Rectal smooth muscle tissue (tissue), 1 donor: ENCODE measurements at regions not wholly inside any gene's neighbourhood (a gene's known extent, or its start where the extent isn't known, plus 50 kb on each side); places are given as distances from the start of the nearest gene placed in this dataset.

Source experiments
- H3K27ac ChIP-seq: one replicate; pipeline ENCODE4 v1.7.0; 2013; ENCODE audit warnings: low read depth, low read length, inconsistent platforms
- H3K27me3 ChIP-seq: one replicate; pipeline ENCODE4 v1.7.0; 2013; ENCODE audit warnings: low read length; ENCODE audit not compliant: control insufficient read depth, insufficient read depth
- H3K36me3 ChIP-seq: one replicate; pipeline ENCODE4 v1.7.0; 2013; ENCODE audit warnings: low read length; ENCODE audit not compliant: control insufficient read depth, insufficient read depth
- H3K4me1 ChIP-seq: one replicate; pipeline ENCODE4 v1.7.0; 2013; ENCODE audit warnings: low read length; ENCODE audit not compliant: control insufficient read depth, insufficient read depth
- H3K4me3 ChIP-seq: one replicate; pipeline ENCODE4 v1.7.0; 2013; ENCODE audit warnings: low read length
- H3K9ac ChIP-seq: one replicate; pipeline ENCODE4 v1.7.0; 2013; ENCODE audit warnings: low read length

GRCh38 chr16:63943566-63943965 lies 1178.3 kb downstream of the CDH11 start:
- no peak overlapping the region for H3K27ac ChIP-seq
- no peaks in the 10 kb centered on the region for H3K4me1 ChIP-seq
- H3K27me3 ChIP-seq = no peaks in the 10 kb centered on the region
- no peaks in the 10 kb centered on the region for H3K36me3 ChIP-seq
- no peak overlapping the region for H3K4me3 ChIP-seq
- H3K9ac ChIP-seq = no peak overlapping the region

- H3K9ac ChIP-seq = no peak overlapping the region
- no peak overlapping the region for H3K27ac ChIP-seq
- no peaks in the 10 kb centered on the region for H3K36me3 ChIP-seq
- H3K4me1 ChIP-seq = no peaks in the 10 kb centered on the region
- H3K27me3 ChIP-seq = no peaks in the 10 kb centered on the region
- H3K4me3 ChIP-seq = no peak overlapping the region
Measured at GRCh38 chr16:63938661-63939060, 1183.2 kb downstream of the CDH11 start.

- no peaks in the 10 kb centered on the region for H3K27me3 ChIP-seq
- H3K4me3 ChIP-seq = no peak overlapping the region
- H3K27ac ChIP-seq = no peak overlapping the region
- H3K4me1 ChIP-seq = no peaks in the 10 kb centered on the region
- no peak overlapping the region for H3K9ac ChIP-seq
- no peaks in the 10 kb centered on the region for H3K36me3 ChIP-seq
Measured at GRCh38 chr16:63933841-63934240, 1188.0 kb downstream of the CDH11 start.

GRCh38 chr16:63928421-63928820 lies 1193.4 kb downstream of the CDH11 start:
- Histone ChIP-seq H3K9ac (no peak overlapping the region), H3K27ac (no peak overlapping the region), H3K36me3 (no peaks in the 10 kb centered on the region), H3K4me3 (no peak overlapping the region), H3K27me3 (no peaks in the 10 kb centered on the region), H3K4me1 (no peaks in the 10 kb centered on the region)

GRCh38 chr16:63925221-63925620 lies 1196.6 kb downstream of the CDH11 start:
- no peak overlapping the region for H3K9ac ChIP-seq
- H3K4me1 ChIP-seq = no peaks in the 10 kb centered on the region
- no peak overlapping the region for H3K27ac ChIP-seq
- no peaks in the 10 kb centered on the region for H3K27me3 ChIP-seq
- no peak overlapping the region for H3K4me3 ChIP-seq
- no peaks in the 10 kb centered on the region for H3K36me3 ChIP-seq

DNA sequence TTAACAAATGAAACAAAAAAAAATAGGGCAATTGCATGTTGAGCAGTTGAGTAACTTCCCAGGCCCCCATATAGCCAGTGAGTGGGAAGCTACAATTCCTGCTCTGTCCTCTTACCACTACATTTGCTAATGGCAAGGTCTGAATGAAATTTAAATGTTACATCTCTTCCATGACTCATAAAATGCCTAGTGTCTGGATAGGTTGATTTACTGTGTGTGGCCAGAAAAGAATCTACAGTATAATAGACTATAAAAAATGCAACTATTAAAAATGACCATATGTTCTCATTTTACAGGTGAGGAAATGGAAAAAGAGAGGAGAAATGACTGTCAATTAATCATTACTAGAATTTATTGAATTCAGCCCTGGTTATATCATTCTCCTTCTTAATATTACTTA lies 1199.3 kb downstream of the CDH11 start:
- Histone ChIP-seq H3K4me3 (no peak overlapping the region), H3K27ac (no peak overlapping the region), H3K36me3 (no peaks in the 10 kb centered on the region)

GRCh38 chr16:63921737-63922295 lies 1200.0 kb downstream of the CDH11 start:
- no peak overlapping the region for H3K4me3 ChIP-seq
- no peaks in the 10 kb centered on the region for H3K36me3 ChIP-seq
- no peaks in the 10 kb centered on the region for H3K27me3 ChIP-seq
- no peak overlapping the region for H3K27ac ChIP-seq
- H3K9ac ChIP-seq = no peak overlapping the region
- no peaks in the 10 kb centered on the region for H3K4me1 ChIP-seq

More for the DNA sequence above, 1199.3 kb downstream of the CDH11 start:
- no peaks in the 10 kb centered on the region for H3K27me3 ChIP-seq
- H3K4me1 ChIP-seq = no peaks in the 10 kb centered on the region
- no peak overlapping the region for H3K9ac ChIP-seq

GRCh38 chr16:63913290-63913689 lies 1208.6 kb downstream of the CDH11 start:
- H3K27ac ChIP-seq = no peak overlapping the region
- no peaks in the 10 kb centered on the region for H3K36me3 ChIP-seq
- H3K4me1 ChIP-seq = no peaks in the 10 kb centered on the region
- no peak overlapping the region for H3K4me3 ChIP-seq
- no peaks in the 10 kb centered on the region for H3K27me3 ChIP-seq
- no peak overlapping the region for H3K9ac ChIP-seq

DNA sequence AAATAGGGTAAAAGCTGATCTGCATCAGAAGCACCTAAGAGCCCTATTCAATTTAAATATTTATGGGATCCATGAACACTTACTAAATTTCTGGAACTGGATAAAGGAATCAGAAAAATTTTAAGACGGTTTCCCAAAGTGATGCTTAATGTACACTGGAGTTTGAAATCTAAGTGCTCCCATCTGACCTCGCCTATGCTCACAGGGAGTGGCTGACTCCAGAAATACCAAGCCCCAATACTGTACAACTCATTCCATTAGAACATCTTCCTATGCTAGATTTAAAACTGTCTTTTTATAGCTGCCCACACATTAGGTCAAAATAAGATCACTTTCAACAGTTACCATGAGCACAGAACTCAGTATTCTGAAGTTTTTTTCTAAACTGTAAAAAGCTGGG lies 1214.6 kb downstream of the CDH11 start:
- H3K36me3 ChIP-seq = no peaks in the 10 kb centered on the region
- no peak overlapping the region for H3K4me3 ChIP-seq
- no peaks in the 10 kb centered on the region for H3K27me3 ChIP-seq
- no peaks in the 10 kb centered on the region for H3K4me1 ChIP-seq
- H3K9ac ChIP-seq = no peak overlapping the region
- no peak overlapping the region for H3K27ac ChIP-seq

DNA sequence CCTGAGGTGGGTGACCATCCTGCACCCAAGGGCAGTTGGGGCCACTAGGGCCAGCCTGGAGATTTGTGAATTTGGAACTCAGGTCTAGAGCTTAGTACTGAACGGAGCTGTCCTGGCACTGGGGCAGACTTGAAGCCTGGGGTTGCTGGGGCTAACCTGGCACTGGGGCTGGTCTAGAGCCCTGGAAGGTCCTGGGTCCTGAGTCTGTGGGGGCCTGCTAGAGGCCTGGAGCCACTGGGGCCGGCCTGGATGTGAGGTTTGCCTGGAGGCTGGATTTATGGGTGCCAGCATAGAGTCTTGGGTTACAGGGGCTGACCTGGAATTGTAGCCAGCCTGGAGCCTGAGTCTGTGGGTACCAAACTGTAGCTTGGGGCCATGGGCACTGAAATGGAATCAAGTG lies 1216.9 kb downstream of the CDH11 start:
- no peaks in the 10 kb centered on the region for H3K36me3 ChIP-seq
- H3K9ac ChIP-seq = no peak overlapping the region
- H3K27me3 ChIP-seq = no peaks in the 10 kb centered on the region
- no peak overlapping the region for H3K27ac ChIP-seq
- H3K4me3 ChIP-seq = no peak overlapping the region
- H3K4me1 ChIP-seq = no peaks in the 10 kb centered on the region

DNA sequence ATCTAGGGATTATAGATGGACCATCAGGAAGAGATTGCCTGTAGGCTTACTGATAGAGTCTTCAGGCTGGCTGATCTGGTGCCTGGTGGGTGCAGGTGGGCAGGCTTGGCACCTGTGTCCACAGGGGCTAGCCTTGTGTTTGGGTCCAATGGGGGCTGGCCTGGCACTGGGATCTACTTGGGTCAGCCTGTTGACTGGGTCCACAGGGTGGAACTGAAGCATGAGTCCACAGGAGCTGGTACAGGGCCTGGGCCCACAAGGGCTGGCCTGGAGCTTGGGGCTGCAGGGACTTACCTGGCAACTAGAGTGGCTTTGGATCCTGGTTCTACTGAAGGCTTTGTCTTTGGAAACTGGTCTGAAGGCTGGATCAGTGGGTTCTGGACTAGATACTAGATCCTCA lies 1217.7 kb downstream of the CDH11 start:
- no peak overlapping the region for H3K9ac ChIP-seq
- H3K36me3 ChIP-seq = no peaks in the 10 kb centered on the region
- H3K27me3 ChIP-seq = no peaks in the 10 kb centered on the region
- H3K4me3 ChIP-seq = no peak overlapping the region
- no peak overlapping the region for H3K27ac ChIP-seq
- no peaks in the 10 kb centered on the region for H3K4me1 ChIP-seq

- Histone ChIP-seq H3K36me3 (no peaks in the 10 kb centered on the region), H3K4me3 (no peak overlapping the region), H3K9ac (no peak overlapping the region), H3K27me3 (no peaks in the 10 kb centered on the region), H3K4me1 (no peaks in the 10 kb centered on the region), H3K27ac (no peak overlapping the region)
Measured at GRCh38 chr16:63896383-63897109, 1225.3 kb downstream of the CDH11 start.

- Histone ChIP-seq H3K4me1 (peaks cover 8% of the 10 kb centered on the region), H3K9ac (no peak overlapping the region), H3K36me3 (no peaks in the 10 kb centered on the region), H3K27ac (no peak overlapping the region), H3K27me3 (no peaks in the 10 kb centered on the region), H3K4me3 (no peak overlapping the region)
Measured at GRCh38 chr16:63890723-63891122, 1231.1 kb downstream of the CDH11 start.
